PC-3 (cell line): ENCODE measurements at regions not wholly inside any gene's neighbourhood (a gene's known extent, or its start where the extent isn't known, plus 50 kb on each side); places are given as distances from the start of the nearest gene placed in this dataset.

Experiments
- CTCF ChIP-seq: fragments of 300-600 bp; sonication (generic); conservative IDR thresholded peaks from 2 replicates; pipeline ENCODE4 v1.5.1; 2017; ENCODE audit warnings: antibody characterized with exemption, low read depth, mild to moderate bottlenecking, low read length
- EZH2 ChIP-seq: fragments of 300-600 bp; sonication (generic); IDR thresholded peaks from one replicate; pipeline ENCODE4 v1.6.1; 2017; ENCODE audit warnings: antibody characterized with exemption, mild to moderate bottlenecking, low read length; ENCODE audit not compliant: unreplicated experiment
- EZH2phosphoT487 ChIP-seq: fragments of 300-600 bp; sonication (generic); IDR thresholded peaks from 2 replicates; pipeline ENCODE4 v1.6.1; 2018; ENCODE audit warnings: mild to moderate bottlenecking, antibody characterized with exemption, low read length, borderline replicate concordance

GRCh38 chr4:127196655-127197352 lies 436.0 kb upstream of the INTU start:
- TF ChIP-seq CTCF (no peak), EZH2phosphoT487 (no peak), EZH2 (no peak)
